NCI-H774 (cell line): ENCODE measurements at regions not wholly inside any gene's neighbourhood (a gene's known extent, or its start where the extent isn't known, plus 50 kb on each side); places are given as distances from the start of the nearest gene placed in this dataset.
"Not testable (repeated sequence)": the region's sequence is repeated elsewhere in the genome, so short reads cannot be mapped to it uniquely, and the experiment has no call there.

Source experiments
- DNase-seq: peaks from one replicate; lab custom pipeline; 2025; lab: John Stamatoyannopoulos, UW

DNA sequence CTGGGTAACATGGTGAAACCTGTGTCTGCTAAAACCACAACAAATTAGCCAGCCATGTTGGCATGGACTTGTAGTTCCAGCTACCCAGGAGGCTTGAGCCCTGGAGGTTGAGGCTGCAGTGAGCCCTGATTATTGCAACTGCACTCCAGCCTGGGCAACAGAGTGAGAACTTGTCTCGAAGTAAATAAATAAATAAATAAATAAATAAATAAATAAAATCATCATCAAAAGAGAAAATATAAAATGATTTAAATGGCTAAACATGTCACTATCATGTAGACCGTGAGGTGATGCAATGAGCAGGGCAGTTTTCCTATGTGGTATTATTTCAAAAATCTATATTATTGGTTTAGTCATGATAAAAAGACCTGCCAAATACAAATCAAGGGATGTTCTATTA, 2074.3 kb downstream of the PCDH9 start:
- DNase-seq, result no peak

DNA sequence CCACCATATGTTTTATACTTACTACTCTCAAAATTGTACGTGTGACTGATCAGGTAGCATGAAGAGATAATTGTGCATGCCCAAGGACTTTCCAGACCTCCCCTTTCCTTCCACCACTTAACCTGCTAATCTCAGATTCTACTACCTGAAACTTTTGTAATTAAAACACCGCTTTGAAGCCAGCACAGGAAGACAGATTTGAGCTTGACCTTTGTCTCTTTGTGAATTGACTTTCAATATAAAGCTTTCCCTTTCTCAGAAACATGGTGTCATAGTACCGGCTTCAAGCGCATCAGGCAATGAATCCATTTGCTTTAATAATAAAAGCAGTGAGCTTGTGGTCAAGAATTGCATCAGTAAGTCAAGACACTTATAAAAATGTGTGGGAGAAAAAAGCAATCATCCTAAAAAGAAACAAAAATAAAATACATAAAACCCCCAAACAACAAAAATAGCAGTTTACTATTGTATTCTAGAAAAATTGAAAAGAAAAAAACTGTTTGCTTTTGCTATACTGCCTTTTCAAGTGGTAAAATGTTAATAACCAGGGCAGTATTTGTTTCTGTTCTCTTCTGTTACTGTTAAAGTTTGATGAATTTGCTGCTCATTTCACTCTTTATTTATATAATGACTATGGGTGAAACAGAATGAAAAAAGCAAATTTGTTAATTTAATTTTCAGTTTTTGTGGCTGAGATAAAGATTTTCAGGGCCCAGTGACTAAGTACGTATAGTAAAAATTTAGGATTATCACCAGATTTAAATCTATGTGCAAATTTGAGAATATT, 2075.3 kb downstream of the PCDH9 start:
- DNase-seq, result no peak

DNA sequence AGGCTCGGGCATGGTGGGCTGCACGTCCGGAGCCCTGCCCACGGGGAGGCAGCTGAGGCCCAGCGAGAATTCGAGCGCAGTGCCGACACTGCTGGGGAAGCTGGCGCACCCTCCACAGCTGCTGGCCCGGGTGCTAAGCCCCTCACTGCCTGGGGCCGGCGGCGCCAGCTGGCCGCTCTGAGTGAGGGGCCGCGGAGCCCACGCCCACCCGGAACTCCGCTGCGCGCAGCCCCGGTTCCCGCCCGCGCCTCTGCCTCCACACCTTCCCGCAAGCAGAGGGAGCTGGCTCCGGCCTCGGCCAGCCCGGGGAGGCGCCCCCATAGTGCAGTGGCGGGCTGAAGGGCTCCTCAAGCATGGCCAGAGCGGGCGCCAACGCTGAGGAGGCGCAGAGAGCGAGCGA, 2080.4 kb downstream of the PCDH9 start:
- DNase-seq, result no peak

DNA sequence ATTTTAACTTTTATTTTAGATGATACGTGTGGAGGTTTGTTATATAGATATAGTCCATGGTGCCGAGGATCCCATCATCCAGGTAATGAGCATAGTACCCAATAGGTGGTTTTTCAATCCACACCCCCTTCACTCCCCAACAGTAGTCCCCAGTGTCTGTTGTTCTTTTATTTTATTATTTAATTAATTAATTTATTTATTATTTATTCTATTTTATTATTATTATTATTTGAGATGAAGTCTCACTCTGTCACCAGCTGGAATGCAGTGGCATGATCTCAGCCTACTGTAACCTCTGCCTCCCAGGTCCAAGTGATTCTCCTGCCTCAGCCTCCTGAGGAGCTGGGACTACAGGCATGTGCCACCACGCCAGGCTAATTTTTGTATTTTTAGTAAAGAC, 2086.2 kb downstream of the PCDH9 start:
- no peak for DNase-seq

DNA sequence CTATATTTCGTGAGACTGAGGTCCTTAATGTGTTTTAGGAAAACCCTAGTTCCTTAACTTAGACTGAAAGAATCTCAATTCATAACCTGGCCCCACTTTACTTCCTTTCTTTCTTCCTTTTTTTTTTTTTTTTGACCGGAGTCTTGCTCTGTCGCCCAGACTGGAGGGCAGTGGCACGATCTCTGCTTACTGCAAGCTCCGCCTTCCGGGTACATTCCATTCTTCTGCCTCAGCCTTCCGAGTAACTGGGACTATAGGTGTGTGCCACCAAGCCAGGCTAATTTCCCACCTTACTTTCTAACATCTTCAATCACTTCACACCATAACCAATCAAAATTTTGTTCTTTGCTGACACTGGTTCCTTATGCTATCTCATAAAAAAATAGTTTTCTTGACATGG, 2097.0 kb downstream of the PCDH9 start:
- no peak for DNase-seq

DNA sequence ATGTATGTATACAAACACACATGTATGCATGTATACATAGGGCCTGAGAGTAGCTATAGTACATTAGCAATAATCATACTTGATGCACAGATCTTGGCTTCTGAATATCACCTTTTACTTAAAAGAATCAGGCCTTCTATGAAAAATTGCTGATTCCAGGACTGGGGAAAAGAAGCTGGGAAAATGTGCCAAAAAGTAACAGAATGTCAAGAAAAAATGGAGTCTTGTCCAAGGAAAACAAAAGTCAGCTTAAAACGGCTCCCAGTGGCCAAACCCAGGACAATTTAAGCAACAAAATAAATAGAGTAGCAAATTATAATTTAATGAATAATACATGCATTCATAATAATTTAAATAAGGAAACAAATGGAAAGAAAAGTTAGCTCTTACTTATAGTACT, 2104.9 kb downstream of the PCDH9 start:
- no peak for DNase-seq

DNA sequence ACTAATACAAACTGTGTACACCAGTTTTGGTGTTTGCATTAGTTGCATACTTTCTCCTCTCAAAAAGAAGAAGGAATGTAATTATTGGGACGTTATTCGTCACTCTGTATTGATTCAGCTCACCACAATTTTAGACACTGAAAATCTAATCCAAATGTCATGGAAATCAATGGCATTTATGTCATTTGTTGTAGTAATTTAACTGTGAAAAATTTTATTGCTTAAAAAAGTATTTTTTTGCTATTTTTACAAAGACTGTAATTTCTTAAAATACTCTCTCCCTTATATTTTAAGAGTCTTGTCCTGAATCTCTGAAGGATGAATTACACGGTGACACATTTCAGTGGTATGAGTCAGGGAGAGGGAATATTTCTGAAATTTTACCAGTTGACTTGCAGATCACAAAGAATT, 2117.6 kb downstream of the PCDH9 start:
- DNase-seq, result no peak

DNA sequence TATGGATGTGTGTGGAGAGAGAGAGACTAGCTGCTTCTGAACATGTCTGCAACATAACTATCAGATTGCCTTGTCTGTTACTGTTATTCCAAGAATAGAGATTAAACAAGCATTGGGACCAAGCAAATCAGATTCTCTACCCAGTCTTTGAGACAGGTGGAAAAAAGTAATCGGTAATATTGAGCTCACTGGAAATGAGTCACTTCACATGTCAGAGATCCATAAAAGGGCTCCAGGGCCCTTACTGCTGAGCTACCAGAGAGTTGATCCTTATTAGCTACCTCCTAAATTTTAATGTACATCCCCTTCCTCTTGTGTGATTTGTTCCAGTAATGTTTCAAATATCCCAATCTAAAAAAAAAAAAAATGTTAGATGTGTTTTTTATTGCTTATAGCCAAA, 2118.0 kb downstream of the PCDH9 start:
- no peak for DNase-seq

DNA sequence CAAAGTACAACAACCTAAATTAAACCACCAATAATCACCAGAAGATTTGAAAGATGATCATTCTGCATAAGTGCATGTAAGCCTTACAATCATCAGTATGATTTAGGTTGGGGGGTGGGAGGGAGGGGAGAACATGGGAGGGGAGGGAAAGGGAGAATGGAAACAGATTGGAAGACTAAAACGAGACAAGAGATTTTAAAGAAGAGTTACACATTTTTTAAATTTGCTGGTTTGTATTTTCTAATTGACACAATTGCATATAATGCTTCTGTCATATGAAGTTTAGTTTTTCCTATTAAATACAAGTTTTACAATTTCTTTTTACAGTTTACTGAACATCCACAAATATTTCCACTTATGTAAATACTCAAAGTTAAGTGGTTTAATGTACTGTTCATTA, 2118.9 kb downstream of the PCDH9 start:
- DNase-seq, result no peak

DNA sequence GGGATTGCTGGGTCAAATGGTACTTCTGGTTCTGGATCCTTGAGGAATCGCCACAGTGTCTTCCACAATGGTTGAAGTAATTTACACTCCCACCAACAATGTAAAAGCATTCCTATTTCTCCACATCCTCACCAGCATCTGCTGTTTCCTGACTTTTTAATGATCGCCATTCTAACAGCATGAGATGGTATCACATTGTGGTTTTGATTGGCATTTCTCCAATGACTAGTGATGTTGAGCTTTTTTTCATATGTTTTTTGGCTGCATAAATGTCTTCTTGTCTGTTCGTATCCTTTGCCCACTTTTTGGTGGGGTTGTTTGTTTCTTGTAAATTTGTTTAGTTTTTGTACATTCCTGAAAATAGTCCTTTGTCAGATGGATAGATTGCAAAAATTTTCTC, 2125.7 kb downstream of the PCDH9 start:
- not testable (repeated sequence) for DNase-seq

DNA sequence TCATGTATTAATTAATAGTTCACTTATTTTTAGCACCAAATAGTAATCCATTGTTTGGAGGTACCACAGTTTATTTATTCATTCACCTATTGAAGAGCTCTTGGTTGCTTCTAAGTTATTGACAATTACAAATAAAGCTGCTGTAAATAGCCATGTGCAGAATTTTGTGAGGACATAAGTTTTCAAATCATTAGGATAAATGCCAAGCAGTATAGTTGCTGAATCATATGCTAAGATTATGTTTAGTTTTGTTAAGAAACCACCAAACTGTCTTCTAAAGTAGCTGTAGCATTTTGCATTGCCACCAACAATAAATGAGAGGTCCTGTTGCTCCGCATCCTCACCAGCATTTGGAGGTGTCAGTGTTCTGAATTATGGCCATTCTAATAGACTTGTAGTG, 2126.8 kb downstream of the PCDH9 start:
- no peak for DNase-seq

DNA sequence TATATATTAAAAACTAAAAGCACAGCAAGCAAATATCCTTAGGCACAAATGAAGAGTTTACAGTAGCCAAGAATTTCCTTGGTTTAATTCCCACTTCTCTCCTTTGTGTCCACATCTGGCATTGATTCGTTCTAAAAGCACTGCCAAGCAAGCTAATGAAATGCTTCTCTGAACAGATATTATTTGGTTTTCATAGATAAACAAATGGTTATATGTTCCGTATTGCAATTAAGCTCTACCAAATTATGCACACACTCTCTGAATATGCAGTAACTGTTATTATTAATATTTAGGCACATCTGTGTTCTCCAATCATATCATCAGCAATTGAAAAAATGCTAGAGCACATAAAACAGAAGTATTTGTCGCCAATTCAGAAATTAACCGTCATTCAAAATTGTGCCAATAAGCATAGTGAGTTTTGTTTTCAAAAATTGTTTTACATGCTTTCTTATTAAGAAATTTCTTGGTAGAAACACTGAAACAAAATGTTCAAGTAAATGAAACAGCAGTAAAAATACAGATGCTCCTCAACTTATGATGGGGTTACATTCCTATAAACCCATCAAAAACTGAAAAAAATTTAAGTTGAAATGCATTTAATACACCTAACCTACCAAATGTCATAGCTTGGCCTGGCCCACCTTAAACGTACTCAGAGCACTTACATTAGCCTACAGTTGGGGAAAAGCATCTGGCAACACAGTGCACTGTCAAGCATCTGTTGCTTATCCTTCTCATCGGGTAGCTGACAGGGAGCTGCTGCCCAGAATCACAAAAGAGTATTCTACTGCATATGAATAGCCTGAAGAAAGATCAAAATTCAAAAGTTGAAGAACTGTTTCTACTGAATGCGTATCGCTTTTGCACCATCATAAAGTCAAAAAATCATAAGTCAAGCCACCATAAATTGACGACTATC, 2134.7 kb downstream of the PCDH9 start:
- no peak for DNase-seq

DNA sequence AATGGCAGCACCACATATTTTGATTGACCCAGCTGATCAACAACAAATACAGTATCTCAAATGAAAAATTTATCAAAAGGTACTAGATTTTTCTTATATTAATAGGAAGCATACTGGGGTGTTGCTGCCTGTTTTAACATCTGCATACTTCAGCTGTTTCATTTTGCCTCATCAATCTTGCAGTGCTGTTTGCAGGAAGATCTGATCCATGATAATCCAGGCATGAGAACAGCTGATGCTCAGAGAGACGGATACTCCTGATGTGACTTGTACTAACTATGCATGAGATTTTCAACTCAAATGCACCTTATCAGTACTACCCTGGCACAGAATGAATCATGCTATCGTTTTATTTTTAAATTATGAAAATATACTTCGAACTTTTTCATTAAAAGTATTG, 2136.8 kb downstream of the PCDH9 start:
- no peak for DNase-seq

DNA sequence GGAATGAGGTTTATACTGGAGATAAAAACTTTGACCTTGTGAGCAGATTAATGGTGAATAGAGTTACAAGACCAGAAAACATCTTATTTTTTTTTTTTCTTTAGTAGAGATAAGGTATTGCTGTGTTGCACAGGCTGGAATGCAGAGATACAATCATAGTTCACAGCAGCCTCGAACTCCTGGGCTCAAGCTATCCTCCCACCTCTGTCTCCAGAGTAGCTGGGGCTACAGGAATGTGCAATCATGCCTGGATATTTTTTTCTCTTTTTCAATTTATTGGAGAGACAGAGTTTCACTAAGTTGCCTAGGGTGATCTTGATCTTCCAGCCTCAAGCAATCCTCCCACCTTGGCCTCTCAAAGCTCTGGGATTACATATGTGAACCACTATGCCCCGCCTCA, 2139.1 kb downstream of the PCDH9 start:
- no peak for DNase-seq

DNA sequence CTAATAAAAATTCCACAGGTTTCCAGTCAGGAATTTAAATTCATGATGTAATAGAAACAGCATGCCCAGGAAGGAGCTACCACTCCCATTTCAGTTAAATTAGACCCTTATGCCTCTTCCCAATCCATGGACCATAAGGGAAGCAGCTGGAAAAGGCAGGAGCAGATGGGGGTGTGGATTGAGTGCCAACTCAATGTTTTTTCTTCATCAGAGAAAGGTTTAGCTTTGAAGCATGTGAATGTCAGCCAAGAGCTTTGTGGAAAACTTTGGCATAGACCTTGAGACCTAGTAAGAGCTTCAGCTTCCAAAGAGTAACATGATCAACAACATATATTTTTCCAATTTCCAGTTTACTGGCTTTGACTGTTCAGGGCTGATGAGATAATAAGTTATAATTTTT, 2139.9 kb downstream of the PCDH9 start:
- DNase-seq, result no peak

DNA sequence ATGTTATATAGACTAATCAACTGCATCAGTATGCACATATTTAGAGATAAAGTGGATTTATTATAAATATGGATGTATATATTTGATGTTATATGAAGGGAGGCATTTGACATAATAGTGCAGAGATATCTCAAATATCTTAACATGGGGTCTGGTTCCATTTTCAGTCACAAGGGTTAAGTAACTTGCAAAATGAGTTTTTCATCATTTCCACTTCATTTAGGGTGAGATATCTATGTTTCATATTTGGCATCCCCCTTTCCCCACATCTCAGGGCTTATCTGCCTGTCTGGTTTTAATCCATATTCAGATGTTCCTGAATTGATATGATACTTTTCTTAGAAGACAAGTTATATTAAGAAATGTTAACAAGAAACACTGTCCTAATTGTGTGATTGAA, 2141.2 kb downstream of the PCDH9 start:
- DNase-seq, result no peak

DNA sequence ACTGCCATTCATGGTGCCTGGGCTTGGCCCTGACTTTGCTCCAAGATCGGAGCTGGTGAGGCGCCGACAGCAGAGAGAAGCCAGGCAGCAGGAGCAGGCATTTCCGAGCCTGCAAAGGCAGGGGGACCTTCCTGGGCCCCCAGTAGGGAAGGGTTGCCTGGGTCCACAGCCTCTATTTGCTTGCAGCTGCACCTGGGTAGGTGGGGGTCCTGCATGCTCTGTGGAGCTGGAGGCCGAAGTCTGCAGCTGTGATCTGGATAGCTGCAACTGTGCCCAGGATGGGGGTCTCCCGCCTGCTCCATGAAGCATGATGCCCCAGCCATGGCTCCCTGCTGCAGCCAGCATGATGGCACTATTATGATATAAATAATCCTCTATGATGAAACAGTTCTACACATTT, 2144.2 kb downstream of the PCDH9 start:
- DNase-seq, result no peak

DNA sequence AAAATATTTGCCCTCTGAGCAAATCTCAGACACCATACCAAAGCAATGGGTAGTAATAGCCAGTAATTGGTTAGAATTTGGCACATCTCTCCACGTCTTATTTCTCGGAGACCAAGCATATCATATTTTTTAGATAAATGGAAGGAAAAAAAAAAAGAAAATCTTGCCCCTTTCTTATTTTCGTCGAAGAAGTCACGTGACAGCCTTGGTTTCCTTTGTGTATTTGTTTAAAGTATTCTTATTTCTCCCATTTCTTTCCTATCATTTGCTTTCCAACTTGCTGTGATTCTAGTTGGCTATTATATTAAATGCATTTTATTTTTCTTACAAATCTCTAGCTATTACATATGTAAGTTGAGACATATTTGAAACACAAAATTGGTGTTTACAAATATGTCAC, 2155.9 kb downstream of the PCDH9 start:
- no peak for DNase-seq

DNA sequence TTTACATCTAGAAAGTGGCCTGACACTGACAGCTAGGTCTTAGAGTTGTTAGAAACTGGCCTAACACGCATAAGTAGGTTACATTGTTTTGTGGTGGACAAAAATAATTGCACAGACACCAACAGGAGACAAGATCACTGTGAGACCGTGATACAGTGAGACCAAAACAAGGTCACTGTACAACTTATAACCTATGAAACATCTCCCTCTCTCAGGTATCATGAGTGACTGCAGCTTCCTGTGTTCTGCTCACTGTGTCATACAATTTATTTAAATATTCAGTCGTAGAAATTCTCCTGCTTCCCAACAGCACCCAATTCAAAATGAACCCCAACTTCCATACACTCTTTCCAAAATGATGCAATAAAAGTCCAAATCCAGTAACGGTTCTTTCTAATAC, 2165.2 kb downstream of the PCDH9 start:
- DNase-seq, result no peak

DNA sequence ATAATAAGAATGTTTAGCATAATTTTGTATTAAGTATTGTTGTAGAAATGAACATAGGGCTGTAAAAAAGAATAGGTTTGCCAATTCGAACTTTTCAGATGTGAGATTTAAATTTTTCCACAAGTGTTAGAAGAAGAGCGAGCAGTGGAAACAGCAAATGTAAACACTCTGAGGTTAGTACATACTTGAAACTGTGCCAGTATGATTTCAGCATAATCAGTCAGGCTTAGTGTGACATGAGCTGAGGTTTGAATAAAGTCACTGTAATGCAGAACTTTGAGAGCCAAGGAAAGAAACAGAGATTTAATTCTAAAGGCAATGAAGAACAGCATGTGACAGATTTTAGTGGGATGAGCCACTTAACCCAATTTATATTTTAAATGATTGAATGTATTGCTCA, 2166.4 kb downstream of the PCDH9 start:
- no peak for DNase-seq

DNA sequence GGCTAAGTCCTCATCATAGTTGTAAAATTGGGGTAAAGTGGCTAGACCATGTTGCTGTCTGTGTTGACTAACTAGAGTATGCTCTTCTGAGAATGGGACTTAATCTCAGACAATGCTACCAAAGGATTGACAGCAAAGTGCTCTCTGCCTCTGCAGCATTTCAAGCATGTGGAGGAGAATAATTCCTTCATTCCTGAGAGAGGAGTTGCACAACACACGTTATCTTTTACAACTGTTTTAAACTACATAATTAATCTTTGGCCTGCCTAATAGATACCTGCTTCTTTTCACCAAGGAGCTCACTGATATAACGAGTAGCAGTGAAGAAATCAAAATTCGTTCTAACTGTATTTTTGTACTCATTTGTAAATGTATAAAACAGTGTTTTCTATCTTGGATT, 2172.2 kb downstream of the PCDH9 start:
- DNase-seq, result no peak

DNA sequence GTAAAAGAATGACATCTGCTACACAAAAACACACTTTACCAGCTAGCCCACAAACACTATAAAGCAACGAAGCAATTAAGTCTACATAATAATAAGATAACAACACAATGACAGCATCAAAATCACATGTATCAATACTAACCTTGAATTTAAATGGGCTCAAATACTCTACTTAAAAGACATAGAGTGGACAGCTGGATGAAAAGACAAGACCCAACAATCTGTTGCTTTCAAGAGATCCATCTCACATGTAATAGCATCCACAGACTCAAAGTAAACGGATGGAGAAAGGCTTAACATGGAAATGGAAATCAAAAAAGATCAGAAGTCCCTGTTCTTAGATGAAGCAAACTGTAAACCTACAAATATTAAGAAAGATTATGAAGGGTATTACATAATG, 2175.9 kb downstream of the PCDH9 start:
- DNase-seq, result no peak

DNA sequence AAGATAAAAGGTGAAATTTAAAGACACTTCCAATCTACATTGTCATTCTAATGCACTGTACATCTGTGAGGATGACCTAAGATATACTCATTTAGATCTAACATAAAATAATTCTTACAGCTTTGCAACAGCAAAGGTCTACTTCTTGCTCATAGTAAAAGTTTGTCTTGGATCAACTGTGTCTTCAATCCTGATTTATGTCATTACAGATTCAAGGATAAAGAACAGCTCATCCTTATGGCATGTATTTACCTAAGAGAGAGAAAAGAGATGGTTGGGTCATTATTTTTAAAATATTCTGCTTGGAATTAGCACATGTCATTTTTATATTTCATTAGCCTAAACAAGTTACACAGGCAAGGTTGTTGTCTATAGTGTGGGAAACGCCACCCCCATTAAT, 2193.1 kb downstream of the PCDH9 start:
- no peak for DNase-seq
